ENCODE measurements at regions not wholly inside any gene's neighbourhood (a gene's known extent, or its start where the extent isn't known, plus 50 kb on each side); places are given as distances from the start of the nearest gene placed in this dataset.

DNA sequence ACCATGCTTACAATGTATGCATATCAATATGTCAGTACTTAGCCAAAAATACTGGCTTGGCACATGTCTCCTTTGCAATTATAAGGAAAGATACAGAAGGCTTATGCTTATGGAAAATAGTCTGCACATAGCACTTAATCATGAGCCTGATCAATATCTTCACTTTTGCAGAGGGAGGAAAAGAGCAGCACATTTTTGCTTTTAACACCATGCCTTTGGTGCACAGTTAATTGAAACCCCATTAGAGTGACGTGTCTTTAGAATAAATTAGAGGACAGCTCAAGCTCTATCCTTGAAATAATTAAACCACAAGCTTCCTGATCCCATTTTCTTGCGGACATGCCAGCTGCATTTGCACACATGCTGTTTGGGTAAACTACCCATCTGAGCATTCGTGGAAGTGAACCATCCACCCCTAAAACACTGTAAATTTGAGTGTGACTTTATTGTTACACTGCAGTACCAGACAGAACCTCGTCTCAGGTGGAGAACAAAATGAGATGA lies 839.9 kb upstream of the MGAT4C start:
- no peak overlapping the region for H2BK15ac ChIP-seq (ENCODE audit: low read depth, low read length)
- Mint-ChIP-seq H3K36me3 (ENCODE audit: insufficient read depth in 1 of 3, low read depth in 3 of 3) (peaks cover 3 to 20% (median 16%) of the 10 kb centered on the region in 3 experiments), H3K27ac (no peak overlapping the region), H3K9me3 (peaks cover 14 to 21% of the 10 kb centered on the region in 2 experiments), H3K27me3 (ENCODE audit: low read depth) (no peaks in the 10 kb centered on the region), H3K4me3 (no peak overlapping the region), H3K4me1 (peaks cover 0 to 5% of the 10 kb centered on the region in 2 experiments; a peak in 2 of 4 replicates)
- H3K27ac ChIP-seq (ENCODE audit: insufficient read length, low read depth, low read length), result no peak overlapping the region
- no peak overlapping the region for H3K14ac ChIP-seq (ENCODE audit: insufficient read depth, low read length)
- no peak overlapping the region for H3K4me2 ChIP-seq (ENCODE audit: insufficient read depth, insufficient read length, low read length)
- TF ChIP-seq, protein P1, sequence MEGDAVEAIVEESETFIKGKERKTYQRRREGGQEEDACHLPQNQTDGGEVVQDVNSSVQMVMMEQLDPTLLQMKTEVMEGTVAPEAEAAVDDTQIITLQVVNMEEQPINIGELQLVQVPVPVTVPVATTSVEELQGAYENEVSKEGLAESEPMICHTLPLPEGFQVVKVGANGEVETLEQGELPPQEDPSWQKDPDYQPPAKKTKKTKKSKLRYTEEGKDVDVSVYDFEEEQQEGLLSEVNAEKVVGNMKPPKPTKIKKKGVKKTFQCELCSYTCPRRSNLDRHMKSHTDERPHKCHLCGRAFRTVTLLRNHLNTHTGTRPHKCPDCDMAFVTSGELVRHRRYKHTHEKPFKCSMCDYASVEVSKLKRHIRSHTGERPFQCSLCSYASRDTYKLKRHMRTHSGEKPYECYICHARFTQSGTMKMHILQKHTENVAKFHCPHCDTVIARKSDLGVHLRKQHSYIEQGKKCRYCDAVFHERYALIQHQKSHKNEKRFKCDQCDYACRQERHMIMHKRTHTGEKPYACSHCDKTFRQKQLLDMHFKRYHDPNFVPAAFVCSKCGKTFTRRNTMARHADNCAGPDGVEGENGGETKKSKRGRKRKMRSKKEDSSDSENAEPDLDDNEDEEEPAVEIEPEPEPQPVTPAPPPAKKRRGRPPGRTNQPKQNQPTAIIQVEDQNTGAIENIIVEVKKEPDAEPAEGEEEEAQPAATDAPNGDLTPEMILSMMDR (conservative IDR thresholded peaks at IDR 0.05), result no peak
- no CpG with 5 or more reads among the region's 4 CpGs for WGBS (ENCODE audit: extremely low coverage, insufficient read length, low lambda C conversion rate)
- H2AFZ ChIP-seq (ENCODE audit: low read length), result no peak overlapping the region
- H3T11ph ChIP-seq (ENCODE audit: low read length), result no peak overlapping the region
- H3K23ac ChIP-seq (ENCODE audit: insufficient read length, low read depth, low read length), result no peak overlapping the region
- H3K18ac ChIP-seq (ENCODE audit: insufficient read length, low read depth, low read length), result no peak overlapping the region
- no peak overlapping the region for H4K5ac ChIP-seq (ENCODE audit: insufficient read length, low read depth, low read length)
- no peak overlapping the region for H3K9ac ChIP-seq (ENCODE audit: extremely low read depth, insufficient read length, low read length)
- H3K9me3 ChIP-seq (ENCODE audit: control insufficient read depth, low read depth, low read length), result no peaks in the 10 kb centered on the region
- H3K23me2 ChIP-seq (ENCODE audit: insufficient read length, low read depth, low read length, poor library complexity, severe bottlenecking), result no peaks in the 10 kb centered on the region
- H3K4me1 ChIP-seq (ENCODE audit: insufficient read depth, low read length), result no peaks in the 10 kb centered on the region
- H3K79me1 ChIP-seq (ENCODE audit: insufficient read depth, low read depth, low read length, poor library complexity, severe bottlenecking), result no peaks in the 10 kb centered on the region
- no peak overlapping the region for H3K4ac ChIP-seq (ENCODE audit: low read depth, low read length)
- H2AK5ac ChIP-seq (ENCODE audit: insufficient read length, low read length), result no peak overlapping the region
- no peak overlapping the region for H2BK20ac ChIP-seq (ENCODE audit: low read depth, low read length, poor library complexity, severe bottlenecking)
- H4K91ac ChIP-seq (ENCODE audit: insufficient read length, low read depth, low read length), result no peak overlapping the region
- no peak overlapping the region for H2BK5ac ChIP-seq (ENCODE audit: insufficient read length, low read length)
- H3K56ac ChIP-seq (ENCODE audit: insufficient read length, low read depth, low read length), result no peak overlapping the region
- no peak for DNase-seq
- H2BK120ac ChIP-seq (ENCODE audit: low read depth, low read length, poor library complexity, severe bottlenecking), result no peak overlapping the region
- H3K79me2 ChIP-seq (ENCODE audit: insufficient read depth, low read length), result no peaks in the 10 kb centered on the region
- H3K27me3 ChIP-seq (ENCODE audit: insufficient read depth, low read length), result no peaks in the 10 kb centered on the region
- no peak overlapping the region for H2BK12ac ChIP-seq (ENCODE audit: insufficient read length, low read depth, low read length)
- H4K8ac ChIP-seq (replicated peaks; ENCODE audit: insufficient read length, low read depth, low read length), result no peak overlapping the region
- no peaks in the 10 kb centered on the region for H4K20me1 ChIP-seq (ENCODE audit: control insufficient read depth, insufficient read depth, insufficient read length)
